ENCODE measurements at regions not wholly inside any gene's neighbourhood (a gene's known extent, or its start where the extent isn't known, plus 50 kb on each side); places are given as distances from the start of the nearest gene placed in this dataset.
A peak's percentile ranks its signal among the peaks of the same experiment; 100 is the strongest.

- no peak overlapping the region for H3K27ac ChIP-seq
- DNase-seq (ENCODE audit: low read depth in 1 of 2, low spot score in 1 of 2) = no peak
- H3K4me3 ChIP-seq = no peak overlapping the region
- H3K27me3 ChIP-seq = no peaks in the 10 kb centered on the region
- TF ChIP-seq CTCF (IDR thresholded peaks at IDR 0.05; ENCODE audit: low read depth, low read length) = no peak
- H3K9me3 ChIP-seq (ENCODE audit: low read depth) = no peaks in the 10 kb centered on the region
- no peaks in the 10 kb centered on the region for H3K4me1 ChIP-seq (ENCODE audit: low read depth)
- H3K36me3 ChIP-seq = no peaks in the 10 kb centered on the region
Measured at GRCh38 chr5:165622864-165623536, 2117.6 kb downstream of the MAT2B start.

- no peaks in the 10 kb centered on the region for H3K36me3 ChIP-seq
- no peaks in the 10 kb centered on the region for H3K9me3 ChIP-seq (ENCODE audit: low read depth)
- TF ChIP-seq CTCF (IDR thresholded peaks at IDR 0.05; ENCODE audit: low read depth, low read length) = no peak
- DNase-seq (ENCODE audit: low read depth in 1 of 2, low spot score in 1 of 2) = no peak
- no peaks in the 10 kb centered on the region for H3K4me1 ChIP-seq (ENCODE audit: low read depth)
- no peak overlapping the region for H3K27ac ChIP-seq
- no peaks in the 10 kb centered on the region for H3K27me3 ChIP-seq
- H3K4me3 ChIP-seq = no peak overlapping the region
Measured at GRCh38 chr5:165624166-165624946, 2118.9 kb downstream of the MAT2B start.

GRCh38 chr5:165626161-165626560, 2120.7 kb downstream of the MAT2B start:
- Histone ChIP-seq H3K27me3 (no peaks in the 10 kb centered on the region), H3K9me3 (ENCODE audit: low read depth) (no peaks in the 10 kb centered on the region), H3K27ac (no peak overlapping the region), H3K36me3 (no peaks in the 10 kb centered on the region), H3K4me1 (ENCODE audit: low read depth) (no peaks in the 10 kb centered on the region), H3K4me3 (no peak overlapping the region)
- no peak for TF ChIP-seq CTCF (IDR thresholded peaks at IDR 0.05; ENCODE audit: low read depth, low read length)
- DNase-seq (ENCODE audit: low read depth in 1 of 2, low spot score in 1 of 2) = no peak

GRCh38 chr5:165627548-165628170, 2122.2 kb downstream of the MAT2B start:
- Histone ChIP-seq H3K27ac (no peak overlapping the region), H3K9me3 (ENCODE audit: low read depth) (no peaks in the 10 kb centered on the region), H3K4me3 (no peak overlapping the region), H3K36me3 (no peaks in the 10 kb centered on the region), H3K27me3 (no peaks in the 10 kb centered on the region), H3K4me1 (ENCODE audit: low read depth) (no peaks in the 10 kb centered on the region)
- DNase-seq (ENCODE audit: low read depth in 1 of 2, low spot score in 1 of 2) = no peak
- no peak for TF ChIP-seq CTCF (IDR thresholded peaks at IDR 0.05; ENCODE audit: low read depth, low read length)

GRCh38 chr5:165630261-165630778, 2124.9 kb downstream of the MAT2B start:
- H3K27me3 ChIP-seq = no peaks in the 10 kb centered on the region
- no peaks in the 10 kb centered on the region for H3K36me3 ChIP-seq
- peak; percentile 81 to 84 for DNase-seq (ENCODE audit: low read depth in 1 of 2, low spot score in 1 of 2)
- no peak overlapping the region for H3K4me3 ChIP-seq
- no peak overlapping the region for H3K27ac ChIP-seq
- peak; percentile 76 for TF ChIP-seq CTCF (IDR thresholded peaks at IDR 0.05; ENCODE audit: low read depth, low read length)
- H3K9me3 ChIP-seq (ENCODE audit: low read depth) = no peaks in the 10 kb centered on the region
- no peaks in the 10 kb centered on the region for H3K4me1 ChIP-seq (ENCODE audit: low read depth)

Data from cardiac muscle cell (in vitro differentiated cells and primary cell).